Hippocampal formation (tissue), 2 donors: ENCODE measurements at regions not wholly inside any gene's neighbourhood (a gene's known extent, or its start where the extent isn't known, plus 50 kb on each side); places are given as distances from the start of the nearest gene placed in this dataset.
"Not testable (repeated sequence)": the region's sequence is repeated elsewhere in the genome, so short reads cannot be mapped to it uniquely, and the experiment has no call there.

Experiments
- DNase-seq, 2 donors: peaks; one replicate each; lab custom pipeline; 2025; lab: John Stamatoyannopoulos, UW

DNA sequence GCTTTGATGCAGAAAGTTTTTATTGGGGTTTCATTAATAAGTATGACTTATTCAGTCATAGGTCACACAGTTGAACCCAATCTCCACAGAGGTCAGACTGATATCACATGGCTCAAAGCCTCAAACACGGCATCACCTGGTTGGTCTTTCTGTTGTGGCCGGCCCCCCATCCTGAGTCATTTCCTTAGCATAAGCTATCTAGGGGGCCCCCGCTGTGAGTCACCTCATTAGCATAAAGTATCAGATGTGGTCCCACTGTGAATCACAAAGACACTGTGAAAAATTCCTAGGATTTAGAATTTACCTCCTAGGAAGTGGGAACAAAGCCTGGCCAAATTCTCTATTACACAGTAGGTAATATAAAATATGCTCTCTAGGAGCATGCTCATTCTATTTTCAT lies 502.2 kb downstream of the PYDC2 start:
- DNase-seq, result no peak

DNA sequence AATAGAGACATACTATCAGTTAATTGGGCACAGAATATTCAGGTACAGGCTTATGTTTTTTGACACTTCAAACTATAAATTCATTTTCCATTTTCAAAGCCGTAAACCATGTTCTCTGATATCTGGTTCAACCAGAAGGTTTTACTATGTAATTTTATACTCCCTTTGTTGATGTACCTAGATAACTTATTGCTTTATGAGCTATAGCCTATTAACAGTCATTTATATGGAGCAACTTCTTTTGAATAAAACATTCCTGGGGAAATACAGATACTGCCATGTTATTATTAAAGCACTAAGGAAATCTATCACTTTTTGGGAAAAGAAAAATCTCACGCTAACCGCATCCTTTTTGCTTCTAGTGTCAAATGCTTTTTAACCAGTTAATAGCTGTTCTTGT lies 505.6 kb downstream of the PYDC2 start:
- DNase-seq, result no peak

DNA sequence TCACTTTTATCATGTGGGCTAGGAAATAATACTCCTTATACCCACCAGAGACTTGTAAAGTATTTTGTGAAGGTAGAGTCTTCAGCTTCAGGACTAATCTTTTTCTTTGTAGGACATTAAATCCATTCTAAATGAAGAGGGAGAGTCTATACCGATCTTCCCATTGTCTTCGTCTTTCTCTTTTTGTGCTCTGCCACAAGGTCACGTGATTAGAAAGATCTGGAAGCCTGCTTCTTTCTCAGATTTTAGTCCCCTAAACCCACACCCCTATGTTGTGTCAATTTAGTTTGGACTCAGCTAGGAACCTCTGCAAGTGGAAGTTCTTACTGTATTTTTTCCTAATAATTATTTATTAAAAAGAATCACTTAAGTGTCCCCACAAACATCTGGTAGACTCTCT lies 507.3 kb downstream of the PYDC2 start:
- no peak for DNase-seq

DNA sequence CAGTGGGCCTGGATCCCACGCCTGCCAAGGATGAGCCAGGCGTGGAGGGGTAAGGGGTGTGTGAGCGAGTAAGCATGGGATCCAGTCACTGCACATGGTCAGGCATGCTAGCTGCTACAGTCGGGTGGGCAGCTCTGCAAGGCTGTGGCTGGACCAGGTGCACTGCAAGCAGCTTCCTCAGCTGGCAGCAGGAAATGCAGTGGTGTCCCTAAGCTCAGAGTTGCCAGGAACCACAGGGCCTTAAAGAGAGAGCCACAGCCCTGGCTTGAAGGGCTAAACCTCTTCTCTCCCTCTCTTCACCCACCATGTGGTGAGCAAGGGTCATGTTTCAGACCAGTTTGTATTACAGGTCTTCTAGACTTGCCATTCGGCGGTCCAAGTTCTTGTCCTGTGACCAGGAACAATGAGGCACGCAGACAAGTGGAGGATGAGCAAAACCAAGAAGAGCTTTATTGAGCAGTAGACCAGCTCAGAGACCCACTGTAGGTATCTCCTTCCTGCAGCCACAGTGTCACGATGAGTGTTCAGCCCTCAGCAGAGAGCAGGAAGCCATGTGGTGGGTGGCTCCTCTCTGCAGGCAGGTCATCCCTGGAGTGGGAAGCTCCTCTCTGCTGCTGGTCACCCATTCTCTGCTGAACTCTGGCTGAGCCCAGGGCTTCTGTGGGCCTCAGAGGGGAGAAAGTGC lies 511.9 kb downstream of the PYDC2 start:
- DNase-seq, result no peak

DNA sequence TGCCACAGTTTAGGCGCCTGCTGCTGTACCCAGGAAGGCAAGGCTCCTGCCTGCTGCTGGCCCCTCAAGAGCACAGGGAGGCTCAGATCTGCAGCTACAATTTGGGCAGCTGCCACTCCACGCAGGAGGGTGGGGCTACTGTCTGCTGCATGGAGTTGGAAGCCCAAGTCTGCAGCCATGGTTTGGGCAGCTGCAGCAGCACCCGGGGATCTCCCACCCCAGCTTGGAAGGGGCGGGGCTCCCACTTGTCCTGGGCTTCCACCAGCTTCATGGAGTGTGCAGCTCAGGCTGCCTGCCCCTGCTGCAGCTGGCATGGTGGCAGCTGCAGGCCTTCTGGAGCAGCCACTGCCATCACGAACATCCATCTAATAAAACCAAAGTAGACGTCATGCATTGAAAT lies 512.9 kb downstream of the PYDC2 start:
- DNase-seq, result no peak

DNA sequence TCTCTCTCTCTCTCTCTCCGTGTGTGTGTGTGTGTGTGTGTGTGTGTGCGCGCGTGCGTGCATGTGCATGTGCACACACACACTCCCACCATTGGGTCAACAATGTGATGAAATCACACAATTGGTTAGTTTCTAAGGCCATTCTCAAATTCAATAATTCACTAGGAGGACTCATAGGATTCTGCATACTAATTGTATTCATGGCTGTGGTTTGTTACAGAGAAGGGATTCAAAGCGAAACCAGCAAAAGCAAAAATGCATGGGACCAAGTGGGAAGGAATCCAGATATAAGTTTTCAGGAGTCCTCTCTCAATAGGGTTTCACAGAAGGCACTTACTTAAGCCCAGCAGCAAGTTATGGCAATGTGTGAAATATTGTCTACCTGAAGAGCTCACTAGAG lies 515.0 kb downstream of the PYDC2 start:
- DNase-seq, result no peak

DNA sequence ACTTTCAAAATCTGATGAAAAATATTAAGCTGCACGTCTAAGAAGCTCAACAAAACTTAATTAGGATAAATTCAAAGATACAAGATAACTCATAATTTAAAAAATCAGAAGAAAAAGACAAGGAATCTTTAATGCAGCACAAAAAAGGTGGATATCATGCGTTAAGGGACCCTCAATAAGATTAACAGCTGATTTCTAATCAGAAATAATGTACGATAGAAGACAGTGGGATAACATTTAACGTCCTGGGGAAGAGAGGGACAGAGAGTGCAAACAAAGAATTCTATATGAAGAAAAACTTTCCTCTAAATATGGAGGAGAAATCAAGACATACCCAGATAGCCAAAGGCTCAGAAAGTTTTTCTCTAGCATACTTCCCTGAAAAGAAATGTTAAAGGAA lies 519.5 kb downstream of the PYDC2 start:
- DNase-seq, result no peak

DNA sequence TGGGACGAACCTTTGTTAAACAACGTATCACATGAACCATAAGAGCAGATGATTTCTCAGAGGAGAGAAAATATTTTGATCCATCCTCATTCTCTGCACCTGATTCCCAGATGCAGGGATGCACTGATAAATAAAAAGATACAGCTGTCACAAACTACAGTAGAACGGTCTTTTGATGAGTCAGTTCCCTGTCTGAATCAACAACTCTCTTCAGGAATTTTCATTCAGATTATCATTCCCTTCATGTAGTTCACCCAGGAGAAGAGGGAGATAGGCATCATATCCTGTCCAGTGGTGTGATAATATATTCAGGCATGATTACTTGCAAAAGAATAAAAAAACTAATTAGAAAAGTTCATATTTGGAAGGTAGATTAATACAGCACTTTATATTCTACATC lies 521.5 kb downstream of the PYDC2 start:
- DNase-seq, result no peak

DNA sequence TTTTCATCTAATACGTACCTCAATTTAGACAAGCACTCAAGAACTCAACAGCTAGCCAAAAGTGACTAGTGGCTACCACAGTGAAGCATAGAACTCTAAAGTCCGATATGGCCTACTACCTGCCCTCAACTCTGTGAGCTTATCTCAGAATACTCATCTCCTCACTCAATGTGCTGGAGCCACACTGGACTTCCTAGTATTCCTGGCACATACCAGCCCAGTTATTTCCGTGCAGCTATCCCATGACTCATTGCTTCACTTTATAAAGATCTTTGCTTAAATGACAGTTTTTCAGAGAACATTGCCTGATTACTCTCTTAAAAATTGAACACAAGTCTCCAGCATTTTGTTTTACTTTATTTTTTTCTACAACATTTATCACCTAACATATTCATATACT lies 524.7 kb downstream of the PYDC2 start:
- DNase-seq, result no peak

DNA sequence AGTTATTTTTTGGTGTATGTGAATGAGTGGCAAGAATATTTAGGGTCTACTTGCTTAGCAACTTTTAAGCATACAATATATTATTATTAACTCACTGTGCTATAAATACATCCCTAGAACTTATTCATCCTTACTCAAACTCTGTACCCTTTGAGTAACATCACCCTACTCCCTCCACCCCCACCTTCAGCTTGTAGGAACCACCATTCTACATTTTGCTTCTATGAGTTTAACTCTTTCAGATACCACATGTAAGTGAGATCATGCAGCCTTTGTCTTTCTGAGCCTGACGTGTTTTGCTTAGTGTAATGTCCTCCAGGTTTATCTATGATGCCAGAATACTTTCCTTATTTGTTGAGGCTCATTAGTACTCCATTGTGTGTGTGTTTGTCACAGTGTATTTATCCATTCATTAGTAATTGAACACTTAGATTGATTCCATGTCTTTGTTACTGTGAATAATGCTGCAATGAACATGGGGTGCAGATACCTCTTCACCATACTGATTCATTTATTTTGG lies 526.9 kb downstream of the PYDC2 start:
- no peak for DNase-seq

DNA sequence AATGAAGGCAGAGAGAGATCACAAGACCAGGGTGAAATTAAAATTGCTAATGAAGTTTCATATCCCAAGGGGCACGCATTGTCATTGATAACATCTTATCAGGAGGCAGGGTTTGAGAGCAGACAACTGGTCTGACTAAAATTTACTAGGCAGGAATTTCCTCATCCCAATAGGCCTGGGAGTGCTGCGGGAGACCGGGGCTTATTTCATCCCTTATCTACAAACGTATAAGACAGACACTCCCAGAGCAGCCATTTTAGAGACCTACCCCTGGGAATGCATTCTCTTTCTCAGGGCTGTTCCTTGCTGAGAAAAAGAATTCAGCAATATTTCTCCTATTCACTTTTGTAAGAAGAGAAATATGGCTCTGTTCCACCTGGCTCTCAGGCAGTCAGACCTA lies 533.0 kb downstream of the PYDC2 start:
- DNase-seq, result not testable (repeated sequence)

DNA sequence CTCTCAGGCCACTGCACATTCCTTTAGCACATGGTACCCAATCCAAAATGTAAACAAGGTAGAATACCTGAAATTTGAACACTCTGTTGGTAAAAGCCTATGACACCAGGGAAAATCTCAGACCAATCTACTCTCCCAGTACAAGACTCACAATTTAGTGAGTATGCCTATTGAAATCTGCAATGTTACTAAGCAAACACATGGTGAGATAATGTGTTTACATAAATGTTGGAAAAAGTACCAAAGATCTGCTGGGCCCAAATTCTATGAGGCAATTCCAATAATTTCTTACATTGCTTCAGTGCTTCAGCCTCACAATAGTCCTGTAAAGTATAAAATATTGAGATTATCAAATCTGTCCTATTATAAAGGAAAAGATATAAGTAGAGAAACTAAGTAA lies 536.1 kb downstream of the PYDC2 start:
- DNase-seq, result no peak

DNA sequence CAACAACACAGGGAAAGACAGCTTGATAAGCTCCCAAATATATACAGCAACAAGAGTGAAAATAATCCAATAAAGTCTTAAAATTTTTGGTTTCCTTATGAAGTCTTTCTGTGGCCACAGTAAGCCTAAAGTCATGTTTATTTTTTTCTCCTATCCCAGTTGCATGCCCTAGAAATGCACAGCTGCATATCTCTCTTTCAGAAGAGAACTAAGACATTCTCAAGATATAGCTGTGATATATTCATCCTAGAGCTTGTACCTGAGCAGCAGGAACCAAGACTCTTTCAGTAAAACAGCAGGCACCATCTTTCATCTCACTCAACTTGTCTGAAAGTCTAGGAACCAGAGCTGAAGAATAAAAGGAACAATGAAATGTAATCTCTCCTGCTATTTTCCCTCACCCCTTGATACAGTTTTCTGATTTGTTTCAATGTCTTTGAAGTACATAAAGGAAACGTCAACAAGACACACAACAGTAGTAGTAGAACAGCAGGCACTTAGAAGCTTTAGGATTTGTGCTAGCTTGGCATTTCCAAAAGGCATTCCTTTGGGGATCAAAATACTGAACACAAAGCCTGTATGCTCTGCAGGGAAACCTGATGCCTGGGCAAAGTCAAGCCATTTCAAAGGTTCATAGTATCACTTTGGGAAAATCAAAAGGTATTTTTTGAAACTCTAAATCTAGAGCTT lies 536.8 kb downstream of the PYDC2 start:
- DNase-seq, result no peak

DNA sequence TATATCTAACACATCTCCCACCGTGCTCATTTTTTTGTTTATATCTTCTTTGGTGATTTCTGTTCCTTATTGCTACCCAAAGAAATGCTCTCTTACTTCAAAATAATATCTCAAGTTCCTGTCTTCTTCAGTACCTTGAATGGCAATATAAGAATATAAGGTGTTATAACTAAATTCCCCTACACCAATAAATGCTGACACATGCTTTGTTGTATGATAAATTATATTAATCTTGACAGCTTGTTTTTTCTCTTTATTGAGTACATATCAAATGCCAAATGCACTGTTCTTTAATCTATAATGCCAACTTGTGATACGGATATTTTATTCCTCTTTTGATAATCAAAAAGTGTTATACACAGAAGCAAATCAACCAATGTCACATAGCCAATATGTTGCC lies 540.3 kb downstream of the PYDC2 start:
- DNase-seq, result no peak

DNA sequence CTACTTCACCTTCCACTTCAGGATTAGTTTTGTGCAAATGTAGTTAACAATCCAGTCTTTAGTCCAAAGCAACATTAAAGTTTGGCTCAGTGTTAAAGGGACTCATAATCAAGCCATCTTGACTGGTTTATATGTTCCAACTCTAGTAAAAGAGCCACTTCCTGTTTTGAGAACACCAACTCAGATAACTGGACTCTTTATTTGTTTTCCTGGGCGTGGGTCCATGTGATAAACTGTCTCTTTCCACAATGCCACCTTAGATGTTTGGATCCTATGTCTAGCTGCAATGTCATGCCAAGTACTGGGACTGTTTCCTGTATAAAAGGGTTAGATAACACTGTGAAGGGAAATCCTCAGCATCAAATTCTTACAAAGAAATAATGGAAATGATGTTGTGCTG lies 545.0 kb downstream of the PYDC2 start:
- no peak for DNase-seq

DNA sequence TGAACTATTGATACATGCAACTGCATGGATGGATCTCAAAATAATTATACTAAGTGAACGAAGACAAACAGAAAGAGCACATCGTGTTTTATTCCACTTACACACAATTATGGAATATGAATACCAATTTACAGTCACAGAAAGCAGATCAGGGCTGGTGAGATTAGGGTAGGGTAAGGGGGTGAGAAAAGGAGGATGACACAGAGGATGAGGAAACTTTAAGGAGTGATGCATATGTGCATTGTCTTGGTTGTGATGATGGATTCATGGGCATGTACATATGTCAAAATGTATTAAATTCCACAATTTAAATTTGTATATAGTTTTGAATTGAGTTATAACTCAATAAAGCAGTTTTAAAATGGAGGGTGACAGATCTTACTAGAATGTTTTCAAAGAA lies 548.9 kb downstream of the PYDC2 start:
- no peak for DNase-seq

DNA sequence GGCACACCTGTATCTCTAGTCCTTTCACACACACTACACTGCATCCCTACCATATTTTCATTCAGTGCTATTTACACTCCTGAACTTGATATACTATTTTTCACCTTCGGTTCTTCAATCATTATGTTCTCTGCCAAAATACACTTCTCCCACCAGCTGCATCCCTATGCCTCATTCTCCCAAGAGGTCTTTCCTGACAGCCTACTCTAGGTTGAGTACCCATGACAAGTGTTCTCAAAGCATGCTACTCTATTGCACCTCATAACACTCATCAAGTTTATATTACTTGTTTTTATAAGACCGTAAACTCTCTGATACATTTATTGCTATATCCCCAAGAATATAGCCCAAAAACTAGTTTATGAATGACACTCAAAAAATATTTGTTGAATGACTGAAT lies 549.5 kb downstream of the PYDC2 start:
- DNase-seq, result no peak

DNA sequence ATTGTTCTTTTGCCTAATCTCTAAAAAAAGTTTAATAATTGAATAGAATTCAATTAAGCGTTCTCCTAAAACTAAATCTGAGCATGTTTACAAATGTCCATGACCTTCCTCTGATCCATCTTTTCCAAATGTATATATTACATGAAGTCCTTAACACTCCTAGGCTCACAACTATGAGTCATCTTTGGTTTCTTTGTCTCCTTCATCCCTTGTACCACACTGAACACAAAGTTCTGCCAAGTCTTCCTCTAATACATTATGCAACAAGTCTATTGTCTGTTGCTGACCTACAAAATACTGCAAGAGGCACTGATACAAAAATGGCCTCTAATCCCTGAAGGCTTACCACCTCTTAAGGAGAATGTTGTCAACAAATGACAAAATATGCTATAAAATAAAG lies 550.2 kb downstream of the PYDC2 start:
- DNase-seq, result no peak

DNA sequence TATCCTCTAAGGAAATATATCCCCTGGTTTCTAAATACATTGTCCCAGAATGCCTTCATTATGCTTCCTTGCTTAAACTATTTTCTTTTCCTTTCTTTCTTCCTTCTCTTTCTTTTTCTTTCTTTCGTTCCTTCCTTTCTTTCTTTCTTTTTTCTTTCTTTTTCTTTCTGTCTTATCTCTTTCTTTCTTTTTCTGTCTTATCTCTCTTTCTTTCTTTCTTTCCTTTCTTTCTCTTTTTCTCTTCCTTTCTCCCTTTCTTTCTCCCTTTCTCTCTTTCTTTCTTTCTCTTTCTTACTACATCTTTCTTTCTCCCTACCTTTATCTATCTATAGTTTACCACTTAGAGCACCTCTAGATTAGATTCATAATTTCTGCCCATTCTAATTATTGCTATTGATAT lies 552.1 kb downstream of the PYDC2 start:
- no peak for DNase-seq

DNA sequence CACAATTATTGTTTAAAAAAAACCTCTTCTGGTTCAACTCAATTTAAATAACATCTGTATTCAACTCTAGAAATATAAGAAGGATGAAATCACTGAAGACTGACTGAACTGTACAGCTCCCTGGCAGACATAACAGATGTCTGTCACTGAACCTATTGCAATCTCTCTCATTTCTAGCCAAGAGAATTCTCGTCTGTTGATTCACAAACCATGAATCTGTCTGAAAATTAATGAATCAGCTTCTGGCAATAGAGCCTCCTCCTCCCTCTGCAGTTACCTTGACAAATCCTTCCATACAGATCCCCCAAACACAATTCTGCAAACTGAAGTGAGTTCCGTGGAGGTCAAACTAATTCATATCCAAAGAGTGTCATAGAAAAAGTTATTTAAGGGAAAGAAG lies 561.4 kb downstream of the PYDC2 start:
- DNase-seq, result no peak

DNA sequence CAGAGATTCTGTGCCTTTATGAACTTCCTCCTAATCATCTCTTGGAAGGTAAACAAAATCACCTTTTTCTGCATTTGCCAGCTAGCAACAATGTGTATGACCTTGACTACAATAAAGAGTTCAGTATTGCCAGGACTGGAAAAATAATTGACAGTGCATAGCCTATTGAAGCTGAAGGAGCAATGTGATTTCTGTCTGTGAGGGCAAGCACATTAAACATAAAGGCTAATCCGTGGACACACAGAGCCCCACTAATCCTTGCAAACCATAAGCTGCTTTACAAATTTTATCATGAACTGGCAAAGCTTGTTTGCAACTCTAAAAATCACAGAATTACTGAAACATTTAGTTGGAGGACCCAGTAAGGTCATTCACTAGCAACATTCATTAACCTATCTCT lies 563.8 kb downstream of the PYDC2 start:
- DNase-seq, result no peak

DNA sequence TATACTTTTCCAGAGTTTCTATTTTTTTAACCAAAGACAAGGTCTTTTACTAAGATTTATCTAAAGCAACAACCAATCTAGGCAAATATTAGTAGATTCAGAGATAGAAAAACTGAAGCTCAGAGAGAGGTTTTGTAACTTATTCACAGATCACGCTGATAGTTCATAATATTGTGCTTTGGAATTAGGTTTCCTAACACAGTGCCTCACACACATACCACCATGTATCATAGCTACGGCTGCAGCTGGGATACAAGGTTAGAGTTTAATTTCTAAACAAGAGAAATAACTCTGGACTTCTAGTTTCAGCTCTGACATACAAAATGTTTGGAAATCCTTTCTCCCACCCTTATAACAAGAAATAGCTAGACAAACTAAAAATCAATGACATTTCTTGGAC lies 565.7 kb downstream of the PYDC2 start:
- DNase-seq, result no peak

DNA sequence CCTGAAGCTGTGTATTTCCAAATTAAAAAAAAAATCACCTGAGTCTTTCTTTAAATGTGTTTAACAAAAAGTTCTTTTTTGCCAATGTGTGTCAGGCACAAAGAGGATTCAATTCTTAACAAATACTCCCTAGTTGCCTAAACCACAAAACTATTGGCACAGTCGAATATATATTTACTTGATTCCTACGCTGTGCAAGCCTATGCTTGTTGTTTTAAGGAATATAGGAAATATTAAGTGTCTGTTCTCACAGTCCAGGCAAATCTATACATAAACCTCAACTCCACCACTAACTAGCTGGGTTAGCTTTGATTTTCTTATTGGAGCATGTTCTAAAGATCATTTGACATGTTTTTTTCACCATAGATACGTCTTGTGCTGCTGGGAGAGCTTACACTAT lies 571.0 kb downstream of the PYDC2 start:
- no peak for DNase-seq

DNA sequence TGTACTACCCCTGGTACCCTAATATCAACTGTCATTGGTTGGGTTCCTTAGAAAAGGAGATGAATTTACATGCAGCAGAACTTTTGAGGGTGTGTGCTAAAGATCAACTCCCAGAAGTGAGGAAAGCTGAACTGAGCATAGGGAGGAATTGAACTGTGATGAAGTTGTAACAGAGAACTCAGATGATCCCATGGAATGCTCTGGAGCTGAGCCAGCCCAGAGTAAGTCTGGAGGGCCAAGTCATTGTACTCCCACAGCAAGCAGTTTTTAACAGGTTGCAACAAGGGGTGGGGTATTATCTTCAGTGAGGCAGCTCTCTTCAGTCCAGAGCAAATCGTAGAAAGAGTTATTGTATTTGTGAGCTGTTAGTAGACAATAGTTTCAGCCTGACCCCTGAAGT lies 572.3 kb downstream of the PYDC2 start:
- DNase-seq, result no peak
